ENCODE measurements at regions not wholly inside any gene's neighbourhood (a gene's known extent, or its start where the extent isn't known, plus 50 kb on each side); places are given as distances from the start of the nearest gene placed in this dataset.
A peak's percentile ranks its signal among the peaks of the same experiment; 100 is the strongest.

GRCh38 chr2:177038787-177039484, 173.7 kb upstream of the HNRNPA3 start:
- no peak for DNase-seq

DNA sequence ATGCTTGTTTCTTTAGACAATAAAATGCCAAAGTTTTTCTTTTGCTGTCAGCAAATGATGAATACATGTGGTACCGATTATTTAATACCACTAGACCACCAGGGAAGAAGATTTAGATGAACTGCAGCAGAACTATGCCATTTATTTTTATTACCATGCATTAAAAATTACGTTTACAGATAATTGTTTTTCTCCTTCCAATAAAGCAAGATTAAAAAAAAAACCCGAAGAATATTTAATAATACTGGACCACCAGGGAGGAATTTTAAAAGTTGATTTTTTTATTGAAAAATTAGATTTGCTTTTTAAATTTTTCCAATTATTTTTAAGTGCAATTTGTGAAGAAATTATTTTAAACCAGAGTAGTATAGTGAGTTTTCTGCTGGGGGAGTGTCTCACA, 170.3 kb upstream of the HNRNPA3 start:
- no peak for DNase-seq

- DNase-seq, result no peak
These were observed 167.9 kb upstream of the HNRNPA3 start for GRCh38 chr2:177044671-177045070.

DNA sequence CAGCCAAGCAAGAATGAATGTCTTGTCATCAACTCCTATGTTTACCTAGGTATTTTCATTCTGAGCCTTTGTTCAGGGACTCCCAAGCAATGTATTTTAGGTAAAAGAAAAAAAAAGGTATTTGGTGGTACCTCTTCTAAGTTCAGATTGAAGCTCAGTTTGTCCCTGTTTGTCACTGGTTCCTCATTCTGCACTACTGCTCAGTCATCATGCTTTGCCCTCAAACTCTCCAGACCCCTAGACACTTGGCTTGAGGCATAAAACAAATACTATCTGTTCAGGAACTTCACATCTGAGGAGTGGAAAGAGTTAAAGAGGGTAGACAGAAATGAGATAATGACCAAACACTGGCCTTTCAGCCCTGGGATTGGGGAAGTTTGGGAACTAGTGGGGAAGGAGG, 163.6 kb upstream of the HNRNPA3 start:
- DNase-seq, result no peak

DNA sequence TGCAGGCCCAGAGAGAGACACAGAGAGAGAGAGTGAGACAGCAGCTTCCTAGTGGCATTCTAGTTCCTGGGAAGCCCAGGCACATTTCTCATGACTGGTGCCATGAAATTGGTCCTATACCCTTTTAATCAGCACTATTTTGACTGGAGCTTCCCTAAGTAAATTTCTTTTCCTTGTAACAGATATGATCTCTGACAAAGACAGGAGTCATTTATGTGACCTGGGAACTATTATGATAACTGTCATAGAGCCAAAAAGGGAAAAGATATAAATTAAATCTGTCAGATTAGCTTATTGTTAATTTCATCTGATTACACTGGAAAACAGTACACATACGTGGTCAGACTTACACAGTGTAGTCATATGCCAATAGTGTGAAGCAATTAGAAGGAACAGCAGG, 161.3 kb upstream of the HNRNPA3 start:
- no peak for DNase-seq

- DNase-seq, result no peak
These were observed 160.1 kb upstream of the HNRNPA3 start for GRCh38 chr2:177052471-177052870.

- no peak for DNase-seq
These were observed 159.6 kb upstream of the HNRNPA3 start for GRCh38 chr2:177053038-177053437.

- DNase-seq, result no peak
These were observed 158.9 kb upstream of the HNRNPA3 start for GRCh38 chr2:177053716-177054115.

DNA sequence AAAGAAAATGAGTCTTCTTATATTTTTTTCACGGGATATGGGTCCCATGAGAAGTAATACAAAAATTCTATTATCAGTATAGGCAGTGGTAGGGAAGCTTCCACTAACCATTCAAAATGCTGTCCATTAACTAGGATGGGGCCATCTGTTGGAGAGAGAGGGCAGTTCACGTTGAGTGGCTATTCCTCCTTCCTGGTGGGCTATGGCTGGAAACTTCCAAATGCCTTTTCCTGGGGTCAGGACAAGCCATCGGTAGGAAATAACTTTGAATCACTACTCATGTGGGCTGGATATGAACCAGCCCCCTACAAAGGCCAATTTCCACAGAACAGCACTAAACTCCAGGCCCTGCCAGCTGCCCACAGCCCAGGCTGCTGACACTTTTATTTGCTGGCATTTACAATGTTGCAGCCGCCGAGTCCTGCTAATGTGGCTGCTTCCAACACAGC, 156.1 kb upstream of the HNRNPA3 start:
- DNase-seq, result peak in 1 of 2 experiments; percentile 10

GRCh38 chr2:177058747-177059146, 153.8 kb upstream of the HNRNPA3 start:
- DNase-seq, result no peak

- no peak for DNase-seq
These were observed 153.3 kb upstream of the HNRNPA3 start for GRCh38 chr2:177059293-177059692.

GRCh38 chr2:177063331-177063730, 149.3 kb upstream of the HNRNPA3 start:
- no peak for DNase-seq

GRCh38 chr2:177064422-177064821, 148.2 kb upstream of the HNRNPA3 start:
- DNase-seq, result no peak

- DNase-seq, result no peak
These were observed 143.6 kb upstream of the HNRNPA3 start for GRCh38 chr2:177068967-177069366.

GRCh38 chr2:177072090-177072489, 140.5 kb upstream of the HNRNPA3 start:
- no peak for DNase-seq

- DNase-seq, result no peak
These were observed 139.0 kb upstream of the HNRNPA3 start for GRCh38 chr2:177073611-177074010.

- no peak for DNase-seq
These were observed 138.4 kb upstream of the HNRNPA3 start for GRCh38 chr2:177074099-177074710.

DNA sequence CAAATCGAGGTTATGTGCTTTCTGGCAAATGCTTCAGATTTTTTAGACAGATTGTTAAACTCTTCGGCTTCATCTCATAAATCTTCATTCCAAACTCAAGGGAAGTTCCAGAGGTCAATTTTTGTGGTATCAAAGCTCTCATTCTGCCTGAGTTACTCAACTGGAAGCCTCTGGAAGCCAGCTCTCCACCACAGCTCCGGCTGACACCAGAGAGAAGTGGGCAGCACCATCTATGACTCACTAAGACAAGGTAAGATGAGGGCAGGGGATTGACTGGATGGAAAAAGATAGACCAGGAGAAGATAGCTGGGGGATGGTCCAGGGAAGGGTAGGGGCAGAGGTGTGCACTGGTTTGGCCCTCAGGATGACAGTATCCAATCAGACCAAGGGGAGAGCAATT, 137.3 kb upstream of the HNRNPA3 start:
- DNase-seq, result no peak

- DNase-seq, result no peak
These were observed 135.9 kb upstream of the HNRNPA3 start for GRCh38 chr2:177076636-177077179.

- DNase-seq, result no peak
These were observed 134.8 kb upstream of the HNRNPA3 start for GRCh38 chr2:177077778-177078177.

DNA sequence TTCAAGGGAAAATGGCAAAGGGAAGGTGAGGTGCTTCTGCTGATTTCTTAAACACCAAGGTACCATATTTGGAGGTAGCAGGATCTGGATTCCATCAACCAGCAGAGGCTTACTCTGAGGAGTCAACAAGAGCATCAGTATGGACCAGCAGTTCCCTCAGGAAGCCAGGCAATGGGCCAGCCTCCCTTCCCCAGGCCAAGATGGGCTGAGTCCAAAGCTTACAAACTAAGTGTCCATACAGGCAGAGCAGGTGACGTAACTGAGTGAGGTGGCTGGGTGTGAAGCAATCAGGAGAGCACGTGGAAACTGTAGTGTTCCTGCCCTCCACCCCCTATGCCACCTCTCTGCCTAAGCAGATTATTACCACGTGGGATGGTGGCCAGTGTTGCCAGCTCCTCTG, 134.2 kb upstream of the HNRNPA3 start:
- DNase-seq, result no peak

- DNase-seq, result no peak
These were observed 133.7 kb upstream of the HNRNPA3 start for GRCh38 chr2:177078855-177079254.

DNA sequence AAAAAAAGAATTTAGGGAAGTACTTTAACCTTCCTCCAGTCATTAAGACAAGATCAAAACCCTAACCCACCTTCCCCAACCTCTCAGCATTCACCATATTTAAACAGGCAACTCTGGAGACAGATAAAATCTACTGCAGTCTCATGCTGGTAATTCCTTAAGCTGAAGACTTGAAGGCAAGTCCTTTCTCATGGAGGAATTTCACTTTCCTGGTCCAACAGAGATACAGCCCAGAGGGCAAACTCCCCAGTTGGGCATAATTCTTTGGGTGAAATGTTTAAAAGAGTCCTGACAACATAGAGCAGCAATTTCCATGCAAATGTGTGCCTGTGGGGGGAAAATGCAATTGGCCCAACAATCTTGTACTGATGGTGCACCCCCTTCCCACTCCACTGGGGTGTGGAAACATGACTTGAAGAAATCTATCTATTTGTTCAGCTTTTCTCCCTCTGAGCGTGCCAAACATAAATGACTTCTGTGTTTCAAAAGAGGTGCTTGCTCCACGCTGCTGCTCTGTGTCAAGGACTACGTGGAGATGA, 131.8 kb upstream of the HNRNPA3 start:
- no peak for DNase-seq

- DNase-seq, result no peak
These were observed 128.0 kb upstream of the HNRNPA3 start for GRCh38 chr2:177084607-177085006.

Measured in NCI-H1930 (cell line).